GM18505 (cell line): ENCODE measurements at regions not wholly inside any gene's neighbourhood (a gene's known extent, or its start where the extent isn't known, plus 50 kb on each side); places are given as distances from the start of the nearest gene placed in this dataset.

ENCODE experiments used
- ATAC-seq: cut with Tn5 transposase; IDR thresholded peaks from one replicate; pipeline ENCODE4 v1.9.1; 2021; ENCODE audit not compliant: unreplicated experiment
- POLR2A ChIP-seq: IDR thresholded peaks from 4 replicates; pipeline ENCODE4 v1.6.1; 2011; ENCODE audit warnings: borderline replicate concordance; ENCODE audit not compliant: insufficient read depth, insufficient read length; ENCODE audit errors: extremely low read depth

- ATAC-seq = no peak
- TF ChIP-seq POLR2A = no peak
Observed at GRCh38 chr1:199741586-199741985, 285.9 kb upstream of the NR5A2 start.

- no peak for ATAC-seq
Observed at GRCh38 chr1:199742547-199742946, 285.0 kb upstream of the NR5A2 start.

GRCh38 chr1:199743227-199743626, 284.3 kb upstream of the NR5A2 start:
- no peak for ATAC-seq
- no peak for TF ChIP-seq POLR2A

More at GRCh38 chr1:199742547-199742946, 285.0 kb upstream of the NR5A2 start:
- TF ChIP-seq POLR2A = no peak

DNA sequence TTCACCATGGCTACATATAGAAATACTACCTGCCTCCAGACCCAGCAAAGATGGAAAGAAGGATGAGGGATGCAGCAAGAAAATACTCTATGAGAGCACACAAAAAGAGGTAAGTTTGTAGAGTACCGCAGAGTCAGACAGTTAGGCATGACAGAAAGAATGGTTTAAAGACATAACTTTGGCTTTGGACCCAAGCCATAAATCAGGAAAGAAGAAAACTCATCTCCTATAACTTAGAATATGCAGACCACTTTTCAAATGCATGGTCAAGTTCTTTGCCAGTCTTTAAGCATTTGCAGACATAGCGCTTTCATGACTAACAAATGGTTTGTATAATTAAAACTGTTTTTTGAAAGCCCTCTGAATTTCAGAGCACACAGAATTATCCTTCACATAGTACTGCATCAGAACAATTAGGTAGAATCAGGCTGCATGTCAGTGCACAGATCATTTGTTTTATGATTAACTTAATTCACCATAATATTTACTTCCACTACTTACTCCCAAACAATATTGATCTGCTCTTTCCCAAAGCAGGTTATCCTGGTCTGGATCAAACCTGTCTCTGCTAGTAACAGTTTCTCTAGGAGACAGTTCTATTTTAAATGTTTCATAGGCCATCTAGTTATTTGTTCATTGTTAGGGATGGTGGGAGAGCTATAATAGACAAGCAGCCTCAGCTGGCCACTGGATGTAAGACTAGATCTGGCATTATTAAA, 280.7 kb upstream of the NR5A2 start:
- TF ChIP-seq POLR2A = no peak
- no peak for ATAC-seq

GRCh38 chr1:199747984-199748383, 279.5 kb upstream of the NR5A2 start:
- ATAC-seq = no peak
- TF ChIP-seq POLR2A = no peak

- no peak for ATAC-seq
- no peak for TF ChIP-seq POLR2A
Observed at GRCh38 chr1:199751506-199751905, 276.0 kb upstream of the NR5A2 start.

DNA sequence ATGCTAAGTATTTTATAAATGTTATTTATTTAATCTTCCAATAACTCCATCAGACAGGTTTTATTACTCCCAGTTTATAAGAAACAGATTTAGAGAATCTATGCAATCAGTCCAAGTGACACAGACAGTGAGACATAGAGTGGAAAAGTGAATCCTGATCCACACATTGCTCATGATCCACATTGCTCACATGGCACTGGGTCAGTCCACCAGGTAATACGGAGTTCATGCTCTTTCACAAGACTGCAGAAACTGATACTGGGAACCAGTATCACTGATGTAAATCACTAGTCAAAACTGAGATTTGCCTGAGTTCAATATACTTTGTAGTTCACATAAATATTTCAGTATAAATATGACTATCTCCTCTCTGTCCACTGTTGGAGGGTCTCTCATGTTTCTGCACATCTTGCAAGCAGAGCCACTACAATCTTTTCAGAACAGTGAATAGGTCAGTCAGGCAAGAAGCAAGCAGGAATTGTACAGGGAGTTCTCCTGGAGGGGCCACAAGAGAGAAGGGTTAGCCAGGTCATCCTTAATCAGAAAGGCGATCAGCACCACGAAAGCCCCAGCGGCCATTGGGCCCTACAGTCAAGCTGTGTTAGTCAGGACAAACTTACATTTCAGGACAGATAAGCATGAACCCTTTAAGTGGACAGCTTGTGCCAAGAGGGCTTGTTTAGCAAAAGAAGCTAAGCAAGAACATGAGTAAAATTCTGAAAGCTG, 275.4 kb upstream of the NR5A2 start:
- no peak for ATAC-seq
- TF ChIP-seq POLR2A = no peak

GRCh38 chr1:199752688-199753027, 274.9 kb upstream of the NR5A2 start:
- TF ChIP-seq POLR2A = no peak
- ATAC-seq = no peak

DNA sequence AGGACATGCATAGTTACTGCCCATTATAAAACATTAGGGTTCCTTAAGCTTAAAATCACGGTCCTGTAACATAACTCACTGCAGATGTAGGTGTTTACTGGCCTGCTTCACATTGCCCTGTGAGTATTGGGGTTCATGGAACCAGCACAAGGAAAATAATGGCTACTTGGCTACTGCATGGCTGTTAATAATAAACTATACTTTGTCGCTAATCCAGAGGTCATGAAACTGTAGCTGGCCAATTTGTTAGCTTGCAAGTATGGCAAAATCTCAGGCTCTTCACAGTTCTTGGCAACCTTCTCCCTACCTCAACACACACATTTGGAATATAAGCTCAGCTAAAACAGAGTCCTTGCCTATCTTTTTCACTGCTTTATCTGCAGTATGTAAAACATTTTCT, 274.0 kb upstream of the NR5A2 start:
- no peak for TF ChIP-seq POLR2A
- ATAC-seq = no peak

DNA sequence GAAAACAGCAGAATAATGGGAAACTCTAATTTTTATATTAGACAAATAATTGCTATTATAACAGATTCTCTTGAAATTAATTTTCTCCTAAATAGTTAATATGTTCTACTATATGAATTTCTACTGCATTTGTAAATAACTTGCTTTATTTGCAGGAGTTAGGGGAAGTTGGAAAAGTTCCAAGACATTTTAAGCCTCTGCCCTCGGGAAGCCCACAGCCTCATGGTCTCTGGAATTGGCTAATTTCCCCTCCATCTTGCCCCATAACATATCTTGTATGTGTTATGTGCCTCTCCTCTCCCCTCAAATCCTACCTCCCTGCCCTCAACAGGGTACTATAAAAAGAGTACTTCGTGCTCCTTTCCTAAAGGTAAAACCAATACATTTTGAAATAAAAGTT, 271.4 kb upstream of the NR5A2 start:
- no peak for ATAC-seq
- TF ChIP-seq POLR2A = no peak

DNA sequence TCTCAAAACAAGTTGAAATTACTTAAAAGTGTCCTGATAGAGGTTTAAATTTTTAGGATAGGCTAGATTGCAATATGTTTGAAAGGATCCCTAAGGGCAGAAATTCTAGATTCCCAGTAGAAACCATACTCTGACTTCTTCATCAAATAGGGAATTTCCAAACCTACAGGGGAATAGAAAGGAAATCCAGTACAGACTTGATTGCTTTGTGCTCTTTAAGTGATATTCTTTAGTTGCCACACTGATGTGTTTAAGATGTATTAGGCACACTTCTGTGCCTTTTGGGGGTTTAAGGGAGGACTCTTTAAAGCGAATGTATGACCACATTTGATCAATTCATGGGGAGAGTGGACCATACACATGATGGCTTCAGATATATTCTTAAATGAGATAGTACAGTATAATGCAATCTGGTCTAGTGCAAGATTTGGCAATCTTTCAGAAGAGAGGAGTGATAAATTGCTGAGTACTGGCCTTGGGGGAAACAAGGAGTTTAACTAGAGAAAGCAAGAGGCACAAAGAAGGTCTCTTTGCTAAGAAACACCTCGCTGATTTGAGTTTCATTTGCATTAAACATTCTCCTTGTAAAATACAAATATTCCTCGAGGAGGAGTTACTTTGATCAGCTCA, 268.8 kb upstream of the NR5A2 start:
- no peak for ATAC-seq
- TF ChIP-seq POLR2A = no peak

DNA sequence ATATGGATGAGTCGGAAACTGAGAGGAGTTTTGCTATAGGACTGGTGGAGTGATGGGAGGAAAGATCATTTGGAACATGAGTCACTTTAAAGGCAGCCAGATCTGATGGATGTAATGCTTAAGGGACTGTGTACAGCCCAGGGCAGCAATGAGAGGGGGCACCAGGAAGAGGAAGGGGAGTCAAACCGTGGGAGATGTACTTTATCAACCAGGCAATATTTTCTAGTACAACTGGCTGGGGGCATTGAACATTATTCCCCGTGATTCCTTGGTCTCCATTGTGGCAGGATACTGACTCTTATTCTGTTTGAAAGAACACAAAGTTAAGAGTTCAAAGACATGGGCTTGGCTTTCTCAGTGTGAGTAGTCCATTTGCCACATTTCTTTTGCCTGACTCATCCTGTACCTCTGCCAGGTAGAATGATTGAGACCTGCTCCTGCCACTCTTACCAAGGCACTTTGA, 268.2 kb upstream of the NR5A2 start:
- ATAC-seq = no peak
- TF ChIP-seq POLR2A = no peak

DNA sequence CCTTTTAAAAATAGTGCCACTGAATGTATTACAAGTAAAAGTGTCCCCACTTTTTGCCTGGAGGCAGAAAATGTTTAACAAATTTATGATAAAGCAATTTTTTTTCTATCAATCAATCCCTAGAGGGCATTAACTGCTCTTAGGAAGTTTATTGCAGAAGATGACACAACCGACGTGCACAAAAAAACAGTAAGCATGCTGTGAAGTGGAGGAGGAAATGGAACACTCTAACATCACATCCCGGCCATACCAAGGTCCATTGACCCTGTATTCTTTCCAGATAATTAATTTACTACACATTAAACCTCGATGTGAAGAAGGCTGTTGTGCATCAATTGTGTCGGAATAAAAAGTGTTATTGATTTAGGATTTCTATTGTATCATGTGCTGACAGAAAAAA, 264.9 kb upstream of the NR5A2 start:
- no peak for TF ChIP-seq POLR2A

More for the DNA sequence above, 264.9 kb upstream of the NR5A2 start:
- ATAC-seq = no peak
